Epithelial cell of esophagus (primary cell): ENCODE measurements at regions not wholly inside any gene's neighbourhood (a gene's known extent, or its start where the extent isn't known, plus 50 kb on each side); places are given as distances from the start of the nearest gene placed in this dataset.

ENCODE experiments used
- DNase-seq: peaks from one replicate; pipeline ENCODE4 v3.0.0; 2010; ENCODE audit warnings: low read depth
- H3K4me3 ChIP-seq: 2 replicates; pipeline ENCODE4 v1.5.1; 2011; ENCODE audit warnings: mild to moderate bottlenecking, low read length, control low read depth
- CTCF ChIP-seq: IDR thresholded peaks from 2 replicates; pipeline ENCODE4 v1.5.1; 2011; ENCODE audit warnings: low read depth, mild to moderate bottlenecking, low read length, control low read depth, inconsistent platforms; ENCODE audit not compliant: insufficient read depth; ENCODE audit errors: missing control alignments

GRCh38 chr6:120627612-120628011 is 706.7 kb downstream of the TBC1D32 start:
- no peak overlapping the region for H3K4me3 ChIP-seq
- DNase-seq: no peak
- no peak for TF ChIP-seq CTCF

GRCh38 chr6:120622127-120622631 is 712.1 kb downstream of the TBC1D32 start:
- DNase-seq: no peak
- no peak overlapping the region for H3K4me3 ChIP-seq
- no peak for TF ChIP-seq CTCF

GRCh38 chr6:120620900-120621299 is 713.4 kb downstream of the TBC1D32 start:
- no peak for DNase-seq
- TF ChIP-seq CTCF: no peak
- H3K4me3 ChIP-seq: no peak overlapping the region

GRCh38 chr6:120615238-120615637 is 719.0 kb downstream of the TBC1D32 start:
- DNase-seq: no peak
- TF ChIP-seq CTCF: no peak
- H3K4me3 ChIP-seq: no peak overlapping the region

- H3K4me3 ChIP-seq: no peak overlapping the region
- no peak for TF ChIP-seq CTCF
- no peak for DNase-seq
These were observed 719.6 kb downstream of the TBC1D32 start for GRCh38 chr6:120614723-120615122.

- no peak for TF ChIP-seq CTCF
- H3K4me3 ChIP-seq: no peak overlapping the region
- peak; percentile 61 for DNase-seq
These were observed 725.5 kb downstream of the TBC1D32 start for GRCh38 chr6:120608826-120609225.

GRCh38 chr6:120606743-120607142 is 727.5 kb downstream of the TBC1D32 start:
- no peak overlapping the region for H3K4me3 ChIP-seq
- no peak for DNase-seq
- no peak for TF ChIP-seq CTCF
